Activated T-helper 17 cell treated with anti-CD3 and anti-CD28 coated beads, Interleukin-2, amount 50 U/mL, for 72 hours (primary cell): ENCODE measurements at regions not wholly inside any gene's neighbourhood (a gene's known extent, or its start where the extent isn't known, plus 50 kb on each side); places are given as distances from the start of the nearest gene placed in this dataset.

Source experiments
- ATAC-seq: fragments of 150-1000 bp; cut with Tn5 transposase; replicated peaks from 2 replicates; pipeline ENCODE4 v1.10.0; 2021; ENCODE audit warnings: mild to moderate bottlenecking, moderate library complexity
- H3K27ac Mint-ChIP-seq: one replicate; pipeline ENCODE4 v1.8.0; 2022; ENCODE audit warnings: mixed read lengths
- H3K27me3 Mint-ChIP-seq: one replicate; pipeline ENCODE4 v1.8.0; 2022; ENCODE audit warnings: mixed read lengths
- H3K36me3 Mint-ChIP-seq: one replicate; pipeline ENCODE4 v1.8.0; 2022; ENCODE audit warnings: low read depth, mild to moderate bottlenecking, mixed read lengths
- H3K4me1 Mint-ChIP-seq: one replicate; pipeline ENCODE4 v1.8.0; 2022; ENCODE audit warnings: mixed read lengths
- H3K4me3 Mint-ChIP-seq: one replicate; pipeline ENCODE4 v1.8.0; 2022; ENCODE audit warnings: mild to moderate bottlenecking, mixed read lengths
- H3K9me3 Mint-ChIP-seq: one replicate; pipeline ENCODE4 v1.8.0; 2022; ENCODE audit warnings: mixed read lengths

GRCh38 chr18:22114526-22115321 is 54.7 kb upstream of the GATA6 start:
- ATAC-seq = no peak
- Mint-ChIP-seq H3K9me3 (no peaks in the 10 kb centered on the region), H3K4me1 (no peaks in the 10 kb centered on the region), H3K27ac (no peak overlapping the region), H3K4me3 (no peak overlapping the region), H3K27me3 (no peaks in the 10 kb centered on the region), H3K36me3 (no peaks in the 10 kb centered on the region)

DNA sequence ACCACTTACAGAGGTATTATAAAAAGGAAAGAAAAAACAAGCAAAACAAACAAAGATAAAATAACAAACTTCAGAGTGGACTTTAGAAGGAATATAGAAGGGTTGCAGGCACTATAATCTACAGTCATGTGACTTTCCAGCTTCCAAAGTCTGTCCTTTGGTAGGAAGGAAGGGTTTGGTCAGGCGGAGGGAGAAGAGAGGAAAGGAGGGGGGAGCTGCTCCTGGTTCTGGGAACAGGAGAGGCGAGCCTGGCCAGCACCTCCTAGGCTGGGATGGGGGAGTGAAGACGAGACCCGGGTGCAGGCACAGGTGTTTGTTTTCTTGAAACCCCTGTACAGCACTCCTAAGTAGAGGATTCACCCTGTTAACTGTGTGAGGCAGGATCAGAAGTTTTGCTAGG is 53.8 kb upstream of the GATA6 start:
- Mint-ChIP-seq H3K27me3 (no peaks in the 10 kb centered on the region), H3K4me3 (no peak overlapping the region), H3K9me3 (no peaks in the 10 kb centered on the region), H3K27ac (no peak overlapping the region), H3K36me3 (no peaks in the 10 kb centered on the region), H3K4me1 (no peaks in the 10 kb centered on the region)
- no peak for ATAC-seq
